ENCODE measurements at regions not wholly inside any gene's neighbourhood (a gene's known extent, or its start where the extent isn't known, plus 50 kb on each side); places are given as distances from the start of the nearest gene placed in this dataset.

DNA sequence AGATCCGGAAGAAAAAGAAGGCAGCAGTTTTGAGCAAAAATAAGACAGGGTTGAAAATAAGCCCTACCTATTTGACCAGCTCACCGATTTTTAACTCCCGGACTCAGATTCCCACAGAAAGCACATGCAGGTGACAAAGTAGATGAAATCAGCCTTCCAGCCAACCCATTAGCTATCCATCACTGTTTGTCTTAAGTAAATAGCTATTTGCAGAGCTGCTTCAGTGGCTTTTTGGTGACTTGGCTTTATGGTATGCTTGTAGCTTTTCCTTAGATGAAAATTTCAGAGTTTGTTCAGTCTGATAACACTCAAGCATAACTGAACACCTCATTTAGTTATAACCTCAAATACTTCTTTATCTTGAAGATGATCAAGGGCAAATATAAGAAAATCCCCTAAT lies 192.6 kb downstream of the HIPK3 start:
- TF ChIP-seq REPIN1 (tag by site-specific recombination; IDR thresholded peaks at IDR 0.05; ENCODE audit: low read depth) (no peak), OSR2 (tag by site-specific recombination; IDR thresholded peaks at IDR 0.05) (peak; percentile 47; the same call in 1 of the 2 replicates), ZNF488 (tag by site-specific recombination; IDR thresholded peaks at IDR 0.05) (no peak)
- CTCF ChIA-PET = interaction anchor here (0.5 kb wide), 1 partner anchor 1856 kb away, joined by 3 read pairs; no protein-coding TSS in a partner anchor
- H3K4me3 ChIP-seq (ENCODE audit: low read depth, low read length) = no peak overlapping the region

GRCh38 chr11:33448461-33449130 lies 191.4 kb downstream of the HIPK3 start:
- H3K4me3 ChIP-seq (ENCODE audit: low read depth, low read length) = no peak overlapping the region
- no peaks in the 10 kb centered on the region for H3K9me3 ChIP-seq (ENCODE audit: control insufficient read depth, insufficient read depth, low read depth, low read length)
- H3K36me3 ChIP-seq (ENCODE audit: control insufficient read depth in 2 of 2, insufficient read depth in 1 of 2, low read length in 2 of 2) = no peaks in the 10 kb centered on the region
- TF ChIP-seq ZNF292 (tag by site-specific recombination; IDR thresholded peaks at IDR 0.05; ENCODE audit: borderline replicate concordance, low read depth) (no peak), ZIC2 (tag by site-specific recombination; IDR thresholded peaks at IDR 0.05) (no peak), ZNF169 (tag by site-specific recombination; IDR thresholded peaks at IDR 0.05) (no peak), ZNF394 (tag by site-specific recombination; IDR thresholded peaks at IDR 0.05; ENCODE audit: borderline replicate concordance) (no peak), REPIN1 (tag by site-specific recombination; IDR thresholded peaks at IDR 0.05; ENCODE audit: low read depth) (no peak), ZNF354C (tag by site-specific recombination; IDR thresholded peaks at IDR 0.05; ENCODE audit: borderline replicate concordance, low read depth) (no peak), ZSCAN4 (tag by site-specific recombination; IDR thresholded peaks at IDR 0.05) (no peak), ZNF48 (tag by site-specific recombination; IDR thresholded peaks at IDR 0.05) (no peak), ZNF670 (tag by site-specific recombination; IDR thresholded peaks at IDR 0.05; ENCODE audit: low read depth) (no peak)
- TF ChIP-seq, protein P1, sequence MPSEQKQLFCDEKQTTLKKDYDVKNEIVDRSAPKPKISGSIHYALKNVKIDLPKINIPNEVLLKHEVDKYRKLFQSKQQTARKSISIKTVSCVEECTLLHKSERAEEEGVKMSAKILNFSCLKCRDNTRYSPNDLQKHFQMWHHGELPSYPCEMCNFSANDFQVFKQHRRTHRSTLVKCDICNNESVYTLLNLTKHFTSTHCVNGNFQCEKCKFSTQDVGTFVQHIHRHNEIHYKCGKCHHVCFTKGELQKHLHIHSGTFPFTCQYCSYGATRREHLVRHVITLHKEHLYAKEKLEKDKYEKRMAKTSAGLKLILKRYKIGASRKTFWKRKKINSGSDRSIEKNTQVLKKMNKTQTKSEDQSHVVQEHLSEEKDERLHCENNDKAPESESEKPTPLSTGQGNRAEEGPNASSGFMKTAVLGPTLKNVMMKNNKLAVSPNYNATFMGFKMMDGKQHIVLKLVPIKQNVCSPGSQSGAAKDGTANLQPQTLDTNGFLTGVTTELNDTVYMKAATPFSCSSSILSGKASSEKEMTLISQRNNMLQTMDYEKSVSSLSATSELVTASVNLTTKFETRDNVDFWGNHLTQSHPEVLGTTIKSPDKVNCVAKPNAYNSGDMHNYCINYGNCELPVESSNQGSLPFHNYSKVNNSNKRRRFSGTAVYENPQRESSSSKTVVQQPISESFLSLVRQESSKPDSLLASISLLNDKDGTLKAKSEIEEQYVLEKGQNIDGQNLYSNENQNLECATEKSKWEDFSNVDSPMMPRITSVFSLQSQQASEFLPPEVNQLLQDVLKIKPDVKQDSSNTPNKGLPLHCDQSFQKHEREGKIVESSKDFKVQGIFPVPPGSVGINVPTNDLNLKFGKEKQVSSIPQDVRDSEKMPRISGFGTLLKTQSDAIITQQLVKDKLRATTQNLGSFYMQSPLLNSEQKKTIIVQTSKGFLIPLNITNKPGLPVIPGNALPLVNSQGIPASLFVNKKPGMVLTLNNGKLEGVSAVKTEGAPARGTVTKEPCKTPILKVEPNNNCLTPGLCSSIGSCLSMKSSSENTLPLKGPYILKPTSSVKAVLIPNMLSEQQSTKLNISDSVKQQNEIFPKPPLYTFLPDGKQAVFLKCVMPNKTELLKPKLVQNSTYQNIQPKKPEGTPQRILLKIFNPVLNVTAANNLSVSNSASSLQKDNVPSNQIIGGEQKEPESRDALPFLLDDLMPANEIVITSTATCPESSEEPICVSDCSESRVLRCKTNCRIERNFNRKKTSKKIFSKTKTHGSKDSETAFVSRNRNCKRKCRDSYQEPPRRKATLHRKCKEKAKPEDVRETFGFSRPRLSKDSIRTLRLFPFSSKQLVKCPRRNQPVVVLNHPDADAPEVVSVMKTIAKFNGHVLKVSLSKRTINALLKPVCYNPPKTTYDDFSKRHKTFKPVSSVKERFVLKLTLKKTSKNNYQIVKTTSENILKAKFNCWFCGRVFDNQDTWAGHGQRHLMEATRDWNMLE (tag by site-specific recombination; conservative IDR thresholded peaks at IDR 0.05; ENCODE audit: low read depth) = no peak
- H3K4me1 ChIP-seq (ENCODE audit: control insufficient read depth, insufficient read depth, low read length) = 0 out of 2 replicates have a peak, but pooled peaks cover under 1% of the 10 kb centered on the region
- H3K27ac ChIP-seq (ENCODE audit: extremely low read depth, low read depth, low read length) = no peak overlapping the region
- POLR2A ChIA-PET = no interaction called here
- CTCF ChIA-PET = interaction anchor here (0.7 kb wide), 1 partner anchor 79 kb away, joined by 4 read pairs; no protein-coding TSS in a partner anchor

More for the DNA sequence above, 192.6 kb downstream of the HIPK3 start:
- POLR2A ChIA-PET = no interaction called here
- no peaks in the 10 kb centered on the region for H3K9me3 ChIP-seq (ENCODE audit: control insufficient read depth, insufficient read depth, low read depth, low read length)
- H3K36me3 ChIP-seq (ENCODE audit: control insufficient read depth in 2 of 2, insufficient read depth in 1 of 2, low read length in 2 of 2) = no peaks in the 10 kb centered on the region
- no peak overlapping the region for H3K27ac ChIP-seq (ENCODE audit: extremely low read depth, low read depth, low read length)
- H3K4me1 ChIP-seq (ENCODE audit: control insufficient read depth, insufficient read depth, low read length) = peaks cover 4% of the 10 kb centered on the region; the same call in 1 of the 2 replicates

DNA sequence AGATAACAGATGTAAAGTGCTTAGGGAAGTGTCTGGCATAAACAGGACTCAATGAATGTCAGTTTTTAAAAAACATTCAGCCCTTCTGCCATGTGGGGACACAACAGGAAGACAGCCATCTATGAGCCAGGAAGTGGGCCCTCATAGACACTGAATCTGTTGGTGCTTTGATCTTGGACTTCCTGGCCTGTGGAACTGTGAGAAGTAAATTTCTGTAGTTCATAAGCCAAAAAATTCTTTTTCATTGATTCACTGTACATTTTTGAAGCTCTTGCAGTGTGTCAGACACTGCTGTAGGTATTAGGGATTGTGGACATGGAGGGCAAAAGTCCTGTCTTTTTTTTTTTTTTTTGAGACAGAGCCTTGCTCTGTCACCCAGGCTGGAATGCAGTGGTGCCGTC lies 188.6 kb downstream of the HIPK3 start:
- no peak overlapping the region for H3K27ac ChIP-seq (ENCODE audit: extremely low read depth, low read depth, low read length)
- H3K9me3 ChIP-seq (ENCODE audit: control insufficient read depth, insufficient read depth, low read depth, low read length) = no peaks in the 10 kb centered on the region
- H3K36me3 ChIP-seq (ENCODE audit: control insufficient read depth in 2 of 2, insufficient read depth in 1 of 2, low read length in 2 of 2) = no peaks in the 10 kb centered on the region
- TF ChIP-seq ZNF501 (tag by site-specific recombination; IDR thresholded peaks at IDR 0.05) (no peak), ZNF426 (tag by site-specific recombination; IDR thresholded peaks at IDR 0.05) (no peak), ZNF626 (tag by site-specific recombination; IDR thresholded peaks at IDR 0.05) (no peak)
- TF ChIP-seq, protein P2, sequence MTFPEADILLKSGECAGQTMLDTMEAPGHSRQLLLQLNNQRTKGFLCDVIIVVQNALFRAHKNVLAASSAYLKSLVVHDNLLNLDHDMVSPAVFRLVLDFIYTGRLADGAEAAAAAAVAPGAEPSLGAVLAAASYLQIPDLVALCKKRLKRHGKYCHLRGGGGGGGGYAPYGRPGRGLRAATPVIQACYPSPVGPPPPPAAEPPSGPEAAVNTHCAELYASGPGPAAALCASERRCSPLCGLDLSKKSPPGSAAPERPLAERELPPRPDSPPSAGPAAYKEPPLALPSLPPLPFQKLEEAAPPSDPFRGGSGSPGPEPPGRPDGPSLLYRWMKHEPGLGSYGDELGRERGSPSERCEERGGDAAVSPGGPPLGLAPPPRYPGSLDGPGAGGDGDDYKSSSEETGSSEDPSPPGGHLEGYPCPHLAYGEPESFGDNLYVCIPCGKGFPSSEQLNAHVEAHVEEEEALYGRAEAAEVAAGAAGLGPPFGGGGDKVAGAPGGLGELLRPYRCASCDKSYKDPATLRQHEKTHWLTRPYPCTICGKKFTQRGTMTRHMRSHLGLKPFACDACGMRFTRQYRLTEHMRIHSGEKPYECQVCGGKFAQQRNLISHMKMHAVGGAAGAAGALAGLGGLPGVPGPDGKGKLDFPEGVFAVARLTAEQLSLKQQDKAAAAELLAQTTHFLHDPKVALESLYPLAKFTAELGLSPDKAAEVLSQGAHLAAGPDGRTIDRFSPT (tag by site-specific recombination; IDR thresholded peaks at IDR 0.05) = no peak
- H3K4me1 ChIP-seq (ENCODE audit: control insufficient read depth, insufficient read depth, low read length) = no peaks in the 10 kb centered on the region
- ChIA-PET POLR2A (no interaction called here), CTCF (interaction anchor here (0.6 kb wide), 1 partner anchor 369 kb away, joined by 3 read pairs; no protein-coding TSS in a partner anchor)
- H3K4me3 ChIP-seq (ENCODE audit: low read depth, low read length) = no peak overlapping the region

Measured in HEK293 (cell line).